Lung (tissue), 11 donors: ENCODE measurements at regions not wholly inside any gene's neighbourhood (a gene's known extent, or its start where the extent isn't known, plus 50 kb on each side); places are given as distances from the start of the nearest gene placed in this dataset.

ENCODE experiments used
- ATAC-seq: fragments of 200-7000 bp; cut with Tn5 transposase; one replicate; pipeline ENCODE4 v1.9.1; 2020; ENCODE audit warnings: moderate number of reproducible peaks; ENCODE audit not compliant: insufficient read depth, low FRiP score
- DNase-seq, 3 donors: peaks; one replicate each; pipeline ENCODE4 v3.0.0-alpha.2; 2013 to 2017
- H3K27ac ChIP-seq, 2 donors: one replicate each; pipeline ENCODE4 v1.5.1; 2013; ENCODE audit warnings: mild to moderate bottlenecking in 2 of 2, moderate library complexity in 2 of 2, control low read depth in 1 of 2, inconsistent platforms in 1 of 2, low read depth in 1 of 2, low read length in 1 of 2
- H3K27me3 ChIP-seq, 3 donors: one replicate each; pipeline ENCODE4 v1.5.1; 2013; ENCODE audit warnings: low read length in 2 of 3; ENCODE audit not compliant: control insufficient read depth in 3 of 3, insufficient read depth in 3 of 3
- H3K36me3 ChIP-seq, 4 donors: one replicate each; pipeline ENCODE4 v1.5.1; 2013; ENCODE audit warnings: low read length in 4 of 4, mild to moderate bottlenecking in 1 of 4, moderate library complexity in 1 of 4; ENCODE audit not compliant: control insufficient read depth in 4 of 4, insufficient read depth in 4 of 4
- H3K4me1 ChIP-seq, 5 donors: one replicate each; pipeline ENCODE4 v1.5.1; 2013; ENCODE audit warnings: low read length in 5 of 5, mild to moderate bottlenecking in 2 of 5, moderate library complexity in 1 of 5; ENCODE audit not compliant: control insufficient read depth in 5 of 5, insufficient read depth in 5 of 5
- H3K4me3 ChIP-seq: one replicate; pipeline ENCODE4 v1.5.1; 2013; ENCODE audit warnings: mild to moderate bottlenecking, control low read depth, moderate library complexity
- H3K9ac ChIP-seq, 2 donors: one replicate each; pipeline ENCODE4 v1.5.1; 2013; ENCODE audit warnings: low read length in 2 of 2, control low read depth in 1 of 2; ENCODE audit not compliant: insufficient read depth in 1 of 2
- H3K9me3 ChIP-seq, 4 donors: one replicate each; pipeline ENCODE4 v1.5.1; 2013; ENCODE audit warnings: low read length in 3 of 4, mild to moderate bottlenecking in 1 of 4, moderate library complexity in 1 of 4; ENCODE audit not compliant: control insufficient read depth in 4 of 4, insufficient read depth in 3 of 4
- CTCF ChIP-seq: IDR thresholded peaks from 2 replicates; pipeline ENCODE4 v1.5.1; 2012; ENCODE audit warnings: mild to moderate bottlenecking; ENCODE audit errors: control extremely low read depth, extremely low read depth
- WGBS, 2 donors: extraction: QIAGEN DNeasy Blood & Tissue Kit; methylation state at CpG; one replicate each; pipeline ENCODE4 v1.1.7; 2013; 5-methylcytosine and 5-hydroxymethylcytosine counted together
- donor health status: control.
- donor health status: control.
- donor health status: Bipolar disorder and iron deficiency.
- donor health status: healthy.
- donor health status: DM: yes; HTN: yes; CAD: no.

GRCh38 chr1:18047122-18047521 is 60.5 kb upstream of the IGSF21 start:
- DNase-seq, result no peak
- TF ChIP-seq CTCF, result no peak
- no peak for ATAC-seq
- H3K9me3 ChIP-seq, result no peaks in the 10 kb centered on the region
- 86 to 91% methylated on average over 3 of the region's 3 CpGs for WGBS, 2 donors
- H3K27ac ChIP-seq, result no peak overlapping the region
- no peaks in the 10 kb centered on the region for H3K36me3 ChIP-seq
- H3K4me1 ChIP-seq, result no peaks in the 10 kb centered on the region
- peaks cover 0 to 3% (median 0%) of the 10 kb centered on the region in 3 donors for H3K27me3 ChIP-seq
- H3K4me3 ChIP-seq, result no peak overlapping the region
- no peak overlapping the region for H3K9ac ChIP-seq

- H3K9ac ChIP-seq, result no peak overlapping the region
- TF ChIP-seq CTCF, result no peak
- no peaks in the 10 kb centered on the region for H3K36me3 ChIP-seq
- 96 to 100% methylated on average over 1 of the region's 1 CpG for WGBS, 2 donors
- peaks cover 0 to under 1% (median 0%) of the 10 kb centered on the region in 3 donors for H3K27me3 ChIP-seq
- H3K9me3 ChIP-seq, result no peaks in the 10 kb centered on the region
- H3K4me3 ChIP-seq, result no peak overlapping the region
- no peak overlapping the region for H3K27ac ChIP-seq
- DNase-seq (no peak), ATAC-seq (no peak)
- no peaks in the 10 kb centered on the region for H3K4me1 ChIP-seq
Observed at GRCh38 chr1:18049228-18049627, 58.4 kb upstream of the IGSF21 start.

- ATAC-seq, result no peak
- 75 to 87% methylated on average over 8 of the region's 8 CpGs for WGBS, 2 donors
- Histone ChIP-seq H3K4me1 (no peaks in the 10 kb centered on the region), H3K4me3 (no peak overlapping the region), H3K9me3 (peaks cover 0 to 3% (median 0%) of the 10 kb centered on the region in 4 donors), H3K27ac (no peak overlapping the region), H3K36me3 (no peaks in the 10 kb centered on the region), H3K9ac (no peak overlapping the region), H3K27me3 (peaks cover 0 to 2% (median 0%) of the 10 kb centered on the region in 3 donors)
- no peak for TF ChIP-seq CTCF
- DNase-seq, result no peak
Observed at GRCh38 chr1:18052671-18053070, 54.9 kb upstream of the IGSF21 start.

- ATAC-seq (no peak), DNase-seq (no peak)
- H3K36me3 ChIP-seq, result no peaks in the 10 kb centered on the region
- peaks cover 0 to 2% (median 0%) of the 10 kb centered on the region in 3 donors for H3K27me3 ChIP-seq
- no peak for TF ChIP-seq CTCF
- H3K4me1 ChIP-seq, result no peaks in the 10 kb centered on the region
- H3K9ac ChIP-seq, result no peak overlapping the region
- no peak overlapping the region for H3K4me3 ChIP-seq
- H3K9me3 ChIP-seq, result peaks cover 0 to 5% (median 0%) of the 10 kb centered on the region in 4 donors
- 91 to 92% methylated on average over 14 of the region's 14 CpGs for WGBS, 2 donors
- H3K27ac ChIP-seq, result no peak overlapping the region
Observed at GRCh38 chr1:18055156-18055555, 52.4 kb upstream of the IGSF21 start.
